ENCODE measurements at regions not wholly inside any gene's neighbourhood (a gene's known extent, or its start where the extent isn't known, plus 50 kb on each side); places are given as distances from the start of the nearest gene placed in this dataset.

- 100% methylated on average over 2 of the region's 2 CpGs; no CpG with 5 or more reads in 1 of the 2 donors for WGBS, 2 donors
- no peaks in the 10 kb centered on the region for H3K4me1 ChIP-seq
- intact Hi-C loops (cut with DNase I) = no loop called here
- H3K27me3 ChIP-seq = no peaks in the 10 kb centered on the region
- H3K4me3 ChIP-seq = no peak overlapping the region
- no peak overlapping the region for H3K27ac ChIP-seq
- DNase-seq = no peak
- TF ChIP-seq CTCF (IDR thresholded peaks at IDR 0.05) (no peak), POLR2A (IDR thresholded peaks at IDR 0.05) (no peak)
- peaks cover 0 to 5% (median 0%) of the 10 kb centered on the region in 3 donors for H3K36me3 ChIP-seq
- peaks cover 0 to 21% (median 3%) of the 10 kb centered on the region in 3 donors for H3K9me3 ChIP-seq
These were observed 81.9 kb downstream of the BUB3 start for GRCh38 chr10:123236126-123236525.

GRCh38 chr10:123240250-123240649, 86.0 kb downstream of the BUB3 start:
- 83 to 92% methylated on average over 3 of the region's 3 CpGs for WGBS, 2 donors
- TF ChIP-seq CTCF (IDR thresholded peaks at IDR 0.05) (no peak), POLR2A (IDR thresholded peaks at IDR 0.05) (no peak)
- intact Hi-C loops (cut with DNase I) = no loop called here

GRCh38 chr10:123240776-123241175, 86.6 kb downstream of the BUB3 start:
- peaks cover 0 to under 1% (median 0%) of the 10 kb centered on the region in 3 donors for H3K9me3 ChIP-seq
- no peaks in the 10 kb centered on the region for H3K27me3 ChIP-seq
- WGBS, 2 donors = 80 to 84% methylated on average over 2 of the region's 2 CpGs
- intact Hi-C loops (cut with DNase I) = no loop called here
- DNase-seq = no peak
- H3K36me3 ChIP-seq = no peaks in the 10 kb centered on the region
- no peaks in the 10 kb centered on the region for H3K4me1 ChIP-seq
- H3K4me3 ChIP-seq = no peak overlapping the region
- no peak overlapping the region for H3K27ac ChIP-seq
- no peak for TF ChIP-seq CTCF (IDR thresholded peaks at IDR 0.05)
- no peak for TF ChIP-seq POLR2A (IDR thresholded peaks at IDR 0.05)

More at GRCh38 chr10:123240250-123240649, 86.0 kb downstream of the BUB3 start:
- Histone ChIP-seq H3K27me3 (no peaks in the 10 kb centered on the region), H3K36me3 (no peaks in the 10 kb centered on the region), H3K4me3 (no peak overlapping the region), H3K27ac (no peak overlapping the region), H3K9me3 (peaks cover 0 to 6% (median 0%) of the 10 kb centered on the region in 3 donors), H3K4me1 (no peaks in the 10 kb centered on the region)
- DNase-seq = no peak

GRCh38 chr10:123241391-123242141, 87.4 kb downstream of the BUB3 start:
- DNase-seq = no peak
- Histone ChIP-seq H3K27me3 (no peaks in the 10 kb centered on the region), H3K4me3 (no peak overlapping the region), H3K36me3 (no peaks in the 10 kb centered on the region), H3K27ac (no peak overlapping the region), H3K9me3 (no peaks in the 10 kb centered on the region), H3K4me1 (no peaks in the 10 kb centered on the region)
- intact Hi-C loops (cut with DNase I) = no loop called here
- TF ChIP-seq CTCF (IDR thresholded peaks at IDR 0.05) (no peak), POLR2A (IDR thresholded peaks at IDR 0.05) (no peak)
- 43 to 60% methylated on average over 7 of the region's 7 CpGs for WGBS, 2 donors

GRCh38 chr10:123244747-123245146, 90.5 kb downstream of the BUB3 start:
- H3K36me3 ChIP-seq = no peaks in the 10 kb centered on the region
- no peak overlapping the region for H3K27ac ChIP-seq
- TF ChIP-seq CTCF (IDR thresholded peaks at IDR 0.05) = no peak
- no peaks in the 10 kb centered on the region for H3K4me1 ChIP-seq
- WGBS, 2 donors = 81 to 88% methylated on average over 1 of the region's 1 CpG
- H3K4me3 ChIP-seq = no peak overlapping the region
- no peaks in the 10 kb centered on the region for H3K9me3 ChIP-seq
- DNase-seq = no peak
- intact Hi-C loops (cut with DNase I) = no loop called here
- H3K27me3 ChIP-seq = no peaks in the 10 kb centered on the region

All from esophagus squamous epithelium (tissue), 5 donors.